CD8-positive, alpha-beta memory T cell (primary cell): ENCODE measurements at regions not wholly inside any gene's neighbourhood (a gene's known extent, or its start where the extent isn't known, plus 50 kb on each side); places are given as distances from the start of the nearest gene placed in this dataset.

ENCODE experiments used
- CTCF ChIA-PET: fragments of 350-600 bp; sonication (Branson Sonifier 250); formaldehyde crosslinking; loops from one replicate; lab custom pipeline; 2021; ENCODE audit warnings: antibody characterized with exemption; lab: Charles Lee
- POLR2A ChIA-PET: fragments of 350-600 bp; sonication (Branson Sonifier 250); formaldehyde crosslinking; loops from one replicate; lab custom pipeline; 2021; ENCODE audit warnings: antibody characterized with exemption; lab: Charles Lee
- DNase-seq, 5 donors: peaks; one replicate each; pipeline versions ENCODE4 v3.0.0 to v3.0.0-alpha.2; 2020 to 2022; ENCODE audit warnings: mixed read lengths in 1 of 5
- H3K27ac ChIP-seq: one replicate; pipeline ENCODE4 v1.7.0; 2013; ENCODE audit warnings: low read depth, mild to moderate bottlenecking, low read length, moderate library complexity
- H3K27me3 ChIP-seq: 2 replicates; pipeline ENCODE4 v1.7.0; 2013; ENCODE audit warnings: low read length, mild to moderate bottlenecking; ENCODE audit not compliant: insufficient read depth, poor library complexity, severe bottlenecking
- H3K36me3 ChIP-seq: 2 replicates; pipeline ENCODE4 v1.7.0; 2013; ENCODE audit warnings: mild to moderate bottlenecking, low read length, moderate library complexity; ENCODE audit not compliant: insufficient read depth
- H3K4me1 ChIP-seq: 2 replicates; pipeline ENCODE4 v1.7.0; 2013; ENCODE audit warnings: mild to moderate bottlenecking, low read length, moderate library complexity; ENCODE audit not compliant: insufficient read depth
- H3K4me3 ChIP-seq: 2 replicates; pipeline ENCODE4 v1.7.0; 2013; ENCODE audit warnings: mild to moderate bottlenecking, low read length
- H3K9me3 ChIP-seq: 2 replicates; pipeline ENCODE4 v1.7.0; 2013; ENCODE audit warnings: mild to moderate bottlenecking, low read length
- H3K27ac Mint-ChIP-seq, 8 donors: one replicate each; pipeline ENCODE4 v1.8.0; 2020 to 2021; ENCODE audit warnings: mixed read lengths in 8 of 8, mild to moderate bottlenecking in 6 of 8, inconsistent platforms in 3 of 8, moderate library complexity in 3 of 8
- H3K27me3 Mint-ChIP-seq, 2 donors: one replicate each; pipeline ENCODE4 v1.8.0; 2020 to 2021; ENCODE audit warnings: mixed read lengths in 2 of 2, mild to moderate bottlenecking in 1 of 2, moderate library complexity in 1 of 2
- H3K36me3 Mint-ChIP-seq, 3 donors: one replicate each; pipeline ENCODE4 v1.8.0; 2020 to 2021; ENCODE audit warnings: mixed read lengths in 3 of 3, inconsistent platforms in 1 of 3, mild to moderate bottlenecking in 1 of 3
- H3K4me1 Mint-ChIP-seq, 3 donors: one replicate each; pipeline ENCODE4 v1.8.0; 2020 to 2021; ENCODE audit warnings: mixed read lengths in 3 of 3, inconsistent platforms in 1 of 3, mild to moderate bottlenecking in 1 of 3
- H3K4me3 Mint-ChIP-seq, 7 donors: one replicate each; pipeline ENCODE4 v1.8.0; 2020 to 2021; ENCODE audit warnings: mixed read lengths in 7 of 7, mild to moderate bottlenecking in 6 of 7, moderate library complexity in 4 of 7, inconsistent platforms in 2 of 7
- H3K9me3 Mint-ChIP-seq, 5 donors: one replicate each; pipeline ENCODE4 v1.8.0; 2020 to 2022; ENCODE audit warnings: mixed read lengths in 5 of 5, mild to moderate bottlenecking in 3 of 5, moderate library complexity in 2 of 5, inconsistent platforms in 1 of 5

- no peak overlapping the region for H3K27ac Mint-ChIP-seq
- Histone ChIP-seq H3K27ac (no peak overlapping the region), H3K27me3 (no peaks in the 10 kb centered on the region), H3K4me3 (no peak overlapping the region), H3K36me3 (no peaks in the 10 kb centered on the region), H3K4me1 (no peaks in the 10 kb centered on the region), H3K9me3 (no peaks in the 10 kb centered on the region)
- no peak overlapping the region for H3K4me3 Mint-ChIP-seq
- H3K4me1 Mint-ChIP-seq: no peaks in the 10 kb centered on the region
- ChIA-PET CTCF (no interaction called here), POLR2A (no interaction called here)
- H3K36me3 Mint-ChIP-seq: peaks cover 0 to 10% (median 0%) of the 10 kb centered on the region in 3 donors
- DNase-seq: no peak
- peaks cover 0 to 5% of the 10 kb centered on the region in 2 donors for H3K27me3 Mint-ChIP-seq
- H3K9me3 Mint-ChIP-seq: peaks cover 0 to 11% (median 5%) of the 10 kb centered on the region in 5 donors
Observed at GRCh38 chr2:42855221-42855970, 63.0 kb upstream of the HAAO start.

DNA sequence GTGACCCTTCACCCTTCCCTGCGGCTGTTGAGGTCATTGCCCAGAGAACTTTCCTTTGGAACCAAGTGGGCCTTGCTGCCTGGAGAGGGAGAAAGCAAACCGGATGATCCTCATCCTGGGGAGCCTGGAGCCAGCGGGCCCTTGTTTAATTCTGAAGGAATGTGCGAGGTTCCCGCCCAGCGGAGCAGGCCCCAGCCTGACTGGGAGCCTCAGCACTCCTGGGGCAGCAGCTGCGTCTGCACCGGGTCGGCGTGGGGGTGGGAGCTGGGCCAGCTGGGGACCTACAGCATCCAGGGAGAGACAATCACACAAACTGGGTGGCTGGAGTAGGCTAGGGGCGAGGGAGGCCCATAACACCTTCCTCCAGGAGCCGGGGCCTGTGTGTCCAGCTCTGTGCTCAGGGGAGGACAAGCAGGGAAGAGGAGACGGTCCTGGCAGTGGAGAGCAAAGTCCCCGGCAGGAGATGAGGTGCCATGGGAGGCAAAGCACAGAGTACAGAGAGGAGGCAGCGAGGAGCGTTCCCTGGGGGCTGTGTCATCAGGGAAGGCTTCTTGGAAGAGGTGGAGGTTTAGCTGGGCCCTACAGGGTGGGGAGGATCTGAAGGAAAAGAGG, 61.9 kb upstream of the HAAO start:
- H3K27ac Mint-ChIP-seq: no peak overlapping the region
- no peak overlapping the region for H3K27ac ChIP-seq
- H3K27me3 Mint-ChIP-seq: no peaks in the 10 kb centered on the region
- no peaks in the 10 kb centered on the region for H3K4me1 Mint-ChIP-seq
- ChIA-PET POLR2A (no interaction called here), CTCF (no interaction called here)
- peaks cover 0 to 11% (median 5%) of the 10 kb centered on the region in 5 donors for H3K9me3 Mint-ChIP-seq
- no peaks in the 10 kb centered on the region for H3K27me3 ChIP-seq
- H3K4me3 Mint-ChIP-seq: no peak overlapping the region
- no peak overlapping the region for H3K4me3 ChIP-seq
- no peak for DNase-seq
- H3K36me3 Mint-ChIP-seq: peaks cover 0 to 10% (median 0%) of the 10 kb centered on the region in 3 donors
- no peaks in the 10 kb centered on the region for H3K36me3 ChIP-seq
- no peaks in the 10 kb centered on the region for H3K9me3 ChIP-seq
- H3K4me1 ChIP-seq: no peaks in the 10 kb centered on the region

- POLR2A ChIA-PET: no interaction called here
- Histone ChIP-seq H3K27ac (no peak overlapping the region), H3K9me3 (no peaks in the 10 kb centered on the region), H3K36me3 (no peaks in the 10 kb centered on the region), H3K4me3 (no peak overlapping the region), H3K4me1 (no peaks in the 10 kb centered on the region), H3K27me3 (no peaks in the 10 kb centered on the region)
- Mint-ChIP-seq H3K4me1 (no peaks in the 10 kb centered on the region), H3K36me3 (peaks cover 0 to 10% (median 0%) of the 10 kb centered on the region in 3 donors), H3K9me3 (peaks cover 0 to 8% (median 2%) of the 10 kb centered on the region in 5 donors), H3K27me3 (peaks cover 0 to 3% of the 10 kb centered on the region in 2 donors), H3K27ac (no peak overlapping the region), H3K4me3 (no peak overlapping the region)
- CTCF ChIA-PET: no interaction called here
- DNase-seq: no peak
Observed at GRCh38 chr2:42853549-42854206, 61.3 kb upstream of the HAAO start.

GRCh38 chr2:42852798-42853197, 60.4 kb upstream of the HAAO start:
- no peaks in the 10 kb centered on the region for H3K27me3 ChIP-seq
- H3K4me3 ChIP-seq: no peak overlapping the region
- peaks cover 0 to 3% of the 10 kb centered on the region in 2 donors for H3K27me3 Mint-ChIP-seq
- no peaks in the 10 kb centered on the region for H3K4me1 ChIP-seq
- H3K9me3 Mint-ChIP-seq: peaks cover 0 to 2% (median 0%) of the 10 kb centered on the region in 5 donors
- H3K27ac Mint-ChIP-seq: no peak overlapping the region
- no peaks in the 10 kb centered on the region for H3K36me3 ChIP-seq
- ChIA-PET CTCF (no interaction called here), POLR2A (no interaction called here)
- H3K4me1 Mint-ChIP-seq: no peaks in the 10 kb centered on the region
- H3K4me3 Mint-ChIP-seq: no peak overlapping the region
- H3K36me3 Mint-ChIP-seq: peaks cover 0 to 3% (median 0%) of the 10 kb centered on the region in 3 donors
- no peak for DNase-seq
- H3K9me3 ChIP-seq: no peaks in the 10 kb centered on the region
- H3K27ac ChIP-seq: no peak overlapping the region

DNA sequence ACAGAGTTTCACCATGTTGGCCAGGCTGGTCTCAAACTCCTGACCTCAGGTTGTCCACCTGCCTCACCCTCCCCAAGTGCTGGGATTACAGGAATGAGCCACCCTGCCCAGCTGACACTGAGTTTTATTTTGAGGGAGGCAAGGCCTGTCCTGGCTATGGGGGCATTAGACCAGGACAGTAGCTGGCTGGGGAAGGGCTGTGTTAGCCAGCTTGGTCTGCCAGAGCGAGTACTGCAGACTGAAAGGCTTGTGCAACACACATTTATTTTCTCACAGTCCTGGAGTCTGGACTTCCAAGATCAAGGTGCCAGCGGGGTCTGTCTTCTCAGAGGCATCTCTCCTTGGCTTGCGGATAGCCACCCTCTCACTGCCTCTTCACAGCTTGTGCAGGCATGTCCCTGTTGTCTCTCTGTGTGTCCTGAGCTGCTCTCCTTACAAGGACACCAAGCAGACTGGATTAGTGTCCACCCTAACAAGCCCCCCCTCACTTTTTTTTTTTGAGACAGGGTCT, 59.4 kb upstream of the HAAO start:
- ChIA-PET CTCF (interaction anchor here (0.7 kb wide), 1 partner anchor 77 kb away, joined by 3 read pairs; no protein-coding TSS in a partner anchor), POLR2A (no interaction called here)
- H3K27ac Mint-ChIP-seq: no peak overlapping the region

GRCh38 chr2:42851186-42851585, 58.8 kb upstream of the HAAO start:
- no peaks in the 10 kb centered on the region for H3K27me3 ChIP-seq
- no peaks in the 10 kb centered on the region for H3K4me1 ChIP-seq
- no peak overlapping the region for H3K27ac Mint-ChIP-seq
- H3K4me3 ChIP-seq: no peak overlapping the region
- no peaks in the 10 kb centered on the region for H3K36me3 ChIP-seq
- POLR2A ChIA-PET: no interaction called here
- no peaks in the 10 kb centered on the region for H3K4me1 Mint-ChIP-seq
- H3K9me3 ChIP-seq: no peaks in the 10 kb centered on the region
- no peak overlapping the region for H3K4me3 Mint-ChIP-seq
- no peak overlapping the region for H3K27ac ChIP-seq
- no peak for DNase-seq
- H3K9me3 Mint-ChIP-seq: no peaks in the 10 kb centered on the region
- peaks cover 0 to 3% of the 10 kb centered on the region in 2 donors for H3K27me3 Mint-ChIP-seq
- CTCF ChIA-PET: no interaction called here
- H3K36me3 Mint-ChIP-seq: no peaks in the 10 kb centered on the region

More for the DNA sequence above, 59.4 kb upstream of the HAAO start:
- H3K4me3 Mint-ChIP-seq: no peak overlapping the region
- Histone ChIP-seq H3K27me3 (no peaks in the 10 kb centered on the region), H3K4me1 (no peaks in the 10 kb centered on the region), H3K4me3 (no peak overlapping the region), H3K27ac (no peak overlapping the region), H3K36me3 (no peaks in the 10 kb centered on the region), H3K9me3 (no peaks in the 10 kb centered on the region)
- H3K36me3 Mint-ChIP-seq: no peaks in the 10 kb centered on the region
- H3K4me1 Mint-ChIP-seq: no peaks in the 10 kb centered on the region
- H3K27me3 Mint-ChIP-seq: peaks cover 0 to 3% of the 10 kb centered on the region in 2 donors
- DNase-seq: no peak
- H3K9me3 Mint-ChIP-seq: no peaks in the 10 kb centered on the region

- CTCF ChIA-PET: interaction anchor here (1.0 kb wide), 1 partner anchor 9 kb away, joined by 5 read pairs; no protein-coding TSS in a partner anchor
- no peaks in the 10 kb centered on the region for H3K4me1 Mint-ChIP-seq
- H3K27me3 ChIP-seq: no peaks in the 10 kb centered on the region
- no peaks in the 10 kb centered on the region for H3K9me3 Mint-ChIP-seq
- POLR2A ChIA-PET: no interaction called here
- no peaks in the 10 kb centered on the region for H3K36me3 Mint-ChIP-seq
- no peaks in the 10 kb centered on the region for H3K9me3 ChIP-seq
- no peak for DNase-seq
- H3K27ac ChIP-seq: no peak overlapping the region
- H3K36me3 ChIP-seq: no peaks in the 10 kb centered on the region
- no peak overlapping the region for H3K4me3 Mint-ChIP-seq
- no peak overlapping the region for H3K27ac Mint-ChIP-seq
- no peaks in the 10 kb centered on the region for H3K4me1 ChIP-seq
- H3K4me3 ChIP-seq: no peak overlapping the region
- peaks cover 0 to 3% of the 10 kb centered on the region in 2 donors for H3K27me3 Mint-ChIP-seq
Observed at GRCh38 chr2:42850016-42850805, 57.8 kb upstream of the HAAO start.
